MM.1S (cell line): ENCODE measurements at regions not wholly inside any gene's neighbourhood (a gene's known extent, or its start where the extent isn't known, plus 50 kb on each side); places are given as distances from the start of the nearest gene placed in this dataset.

Experiments
- DNase-seq: peaks from one replicate; pipeline ENCODE4 v3.0.0-alpha.2; 2015
- H2AFZ ChIP-seq: fragments of 300-600 bp; sonication (generic); 2 replicates; pipeline ENCODE4 v1.6.0; 2016; ENCODE audit warnings: antibody characterized with exemption, low read length
- H3F3A ChIP-seq: fragments of 300-600 bp; sonication (generic); 2 replicates; pipeline ENCODE4 v1.6.1; 2016; ENCODE audit warnings: mild to moderate bottlenecking, antibody characterized with exemption, low read length, moderate library complexity, mixed read lengths; ENCODE audit not compliant: insufficient read depth
- H3K27ac ChIP-seq: fragments of 300-600 bp; sonication (generic); 2 replicates; pipeline ENCODE4 v1.5.1; 2016; ENCODE audit warnings: mild to moderate bottlenecking, low read length
- H3K27me3 ChIP-seq: fragments of 300-600 bp; sonication (generic); replicated peaks from 2 replicates; pipeline ENCODE4 v1.6.0; 2016; ENCODE audit warnings: low read length; ENCODE audit not compliant: insufficient read depth
- H3K36me3 ChIP-seq: fragments of 300-600 bp; sonication (generic); replicated peaks from 2 replicates; pipeline ENCODE4 v1.6.1; 2016; ENCODE audit warnings: mild to moderate bottlenecking, low read length, mixed read lengths; ENCODE audit not compliant: insufficient read depth
- H3K4me1 ChIP-seq: fragments of 300-600 bp; sonication (generic); 2 replicates; pipeline ENCODE4 v1.6.1; 2016; ENCODE audit warnings: low read length, mixed read lengths
- H3K4me2 ChIP-seq: fragments of 300-600 bp; sonication (generic); 2 replicates; pipeline ENCODE4 v1.6.0; 2016; ENCODE audit warnings: low read depth, low read length
- H3K4me3 ChIP-seq: fragments of 300-600 bp; sonication (generic); 2 replicates; pipeline ENCODE4 v1.5.1; 2016; ENCODE audit warnings: low read length, mixed read lengths
- H3K79me2 ChIP-seq: fragments of 300-600 bp; sonication (generic); 2 replicates; pipeline ENCODE4 v1.6.1; 2016; ENCODE audit warnings: mixed run types, low read length, mixed read lengths
- H3K9ac ChIP-seq: fragments of 300-600 bp; sonication (generic); 2 replicates; pipeline ENCODE4 v1.6.1; 2016; ENCODE audit warnings: low read length, mixed read lengths
- H3K9me2 ChIP-seq: fragments of 300-600 bp; sonication (generic); replicated peaks from 2 replicates; pipeline ENCODE4 v1.6.1; 2016; ENCODE audit warnings: mild to moderate bottlenecking, low read length, mixed read lengths; ENCODE audit not compliant: insufficient read depth
- H3K9me3 ChIP-seq: fragments of 300-600 bp; sonication (generic); replicated peaks from 2 replicates; pipeline ENCODE4 v1.6.1; 2016; ENCODE audit warnings: mild to moderate bottlenecking, low read length, mixed read lengths; ENCODE audit not compliant: insufficient read depth
- H4K20me1 ChIP-seq: fragments of 300-600 bp; sonication (generic); 2 replicates; pipeline ENCODE4 v1.6.1; 2016; ENCODE audit warnings: mild to moderate bottlenecking, low read length, moderate library complexity, mixed read lengths; ENCODE audit not compliant: insufficient read depth
- EZH2 ChIP-seq: fragments of 300-600 bp; sonication (generic); optimal IDR thresholded peaks from 2 replicates; pipeline ENCODE3; 2017; ENCODE audit warnings: low read depth, mild to moderate bottlenecking, antibody characterized with exemption, low read length, mixed read lengths
- EZH2phosphoT487 ChIP-seq: fragments of 300-600 bp; sonication (generic); IDR thresholded peaks from 2 replicates; pipeline ENCODE4 v1.6.1; 2018; ENCODE audit warnings: antibody characterized with exemption, low read length
- TF ChIP-seq, protein P1 (sequence below): fragments of 300-600 bp; sonication (generic); IDR thresholded peaks from 2 replicates; pipeline ENCODE4 v1.5.1; 2016; ENCODE audit warnings: antibody characterized with exemption, low read length, mixed read lengths

DNA sequence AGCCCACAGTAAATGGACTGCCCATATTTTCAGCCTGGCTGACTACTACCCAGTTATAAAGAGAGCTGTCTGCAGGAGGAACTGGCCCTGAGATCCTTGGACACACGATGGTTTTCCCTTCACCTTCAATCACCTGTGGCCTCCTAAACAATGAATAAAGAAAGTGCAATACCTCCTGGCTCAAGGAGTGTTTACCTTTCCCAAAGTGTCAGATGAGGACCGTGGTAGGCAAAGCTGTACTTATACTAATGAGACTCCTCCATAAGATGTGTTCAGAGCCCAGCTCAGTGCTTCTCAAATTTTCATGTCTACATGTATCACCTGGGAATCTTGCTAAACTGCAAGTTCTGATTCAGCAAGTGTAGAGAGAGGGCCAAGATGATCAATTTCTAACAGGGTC is 284.5 kb upstream of the VLDLR start:
- H3K9me2 ChIP-seq = no peaks in the 10 kb centered on the region
- no peak overlapping the region for H3K9ac ChIP-seq
- H3K4me2 ChIP-seq = no peak overlapping the region
- DNase-seq = no peak
- no peaks in the 10 kb centered on the region for H4K20me1 ChIP-seq
- no peaks in the 10 kb centered on the region for H3K9me3 ChIP-seq
- H3K79me2 ChIP-seq = no peaks in the 10 kb centered on the region
- H3K27me3 ChIP-seq = no peaks in the 10 kb centered on the region
- no peaks in the 10 kb centered on the region for H3F3A ChIP-seq
- no peak overlapping the region for H2AFZ ChIP-seq
- H3K4me3 ChIP-seq = no peak overlapping the region
- no peak for TF ChIP-seq EZH2
- no peak for TF ChIP-seq EZH2phosphoT487
- TF ChIP-seq, protein P1, sequence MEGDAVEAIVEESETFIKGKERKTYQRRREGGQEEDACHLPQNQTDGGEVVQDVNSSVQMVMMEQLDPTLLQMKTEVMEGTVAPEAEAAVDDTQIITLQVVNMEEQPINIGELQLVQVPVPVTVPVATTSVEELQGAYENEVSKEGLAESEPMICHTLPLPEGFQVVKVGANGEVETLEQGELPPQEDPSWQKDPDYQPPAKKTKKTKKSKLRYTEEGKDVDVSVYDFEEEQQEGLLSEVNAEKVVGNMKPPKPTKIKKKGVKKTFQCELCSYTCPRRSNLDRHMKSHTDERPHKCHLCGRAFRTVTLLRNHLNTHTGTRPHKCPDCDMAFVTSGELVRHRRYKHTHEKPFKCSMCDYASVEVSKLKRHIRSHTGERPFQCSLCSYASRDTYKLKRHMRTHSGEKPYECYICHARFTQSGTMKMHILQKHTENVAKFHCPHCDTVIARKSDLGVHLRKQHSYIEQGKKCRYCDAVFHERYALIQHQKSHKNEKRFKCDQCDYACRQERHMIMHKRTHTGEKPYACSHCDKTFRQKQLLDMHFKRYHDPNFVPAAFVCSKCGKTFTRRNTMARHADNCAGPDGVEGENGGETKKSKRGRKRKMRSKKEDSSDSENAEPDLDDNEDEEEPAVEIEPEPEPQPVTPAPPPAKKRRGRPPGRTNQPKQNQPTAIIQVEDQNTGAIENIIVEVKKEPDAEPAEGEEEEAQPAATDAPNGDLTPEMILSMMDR = no peak
- H3K36me3 ChIP-seq = no peaks in the 10 kb centered on the region
- H3K4me1 ChIP-seq = no peaks in the 10 kb centered on the region
- no peak overlapping the region for H3K27ac ChIP-seq

DNA sequence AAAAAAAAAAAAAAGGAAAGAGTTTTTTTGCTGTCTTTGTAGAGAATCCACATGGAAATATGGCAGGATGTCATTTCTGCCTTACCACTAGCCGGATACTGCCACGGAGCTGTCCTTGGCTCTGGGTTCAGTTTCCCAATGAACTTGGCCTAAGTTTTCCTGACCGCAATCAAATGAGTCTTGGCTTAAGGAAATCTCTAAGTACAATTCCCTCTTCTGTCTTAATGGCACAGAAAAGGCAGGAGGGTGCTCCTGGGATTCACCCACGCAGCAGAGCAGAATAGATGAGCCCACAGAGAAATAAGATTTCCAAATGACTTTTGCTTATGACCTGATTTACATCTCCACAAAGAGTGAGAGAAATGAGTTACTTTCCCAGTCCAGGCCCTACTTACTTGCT is 284.0 kb upstream of the VLDLR start:
- H3K27me3 ChIP-seq = no peaks in the 10 kb centered on the region

DNA sequence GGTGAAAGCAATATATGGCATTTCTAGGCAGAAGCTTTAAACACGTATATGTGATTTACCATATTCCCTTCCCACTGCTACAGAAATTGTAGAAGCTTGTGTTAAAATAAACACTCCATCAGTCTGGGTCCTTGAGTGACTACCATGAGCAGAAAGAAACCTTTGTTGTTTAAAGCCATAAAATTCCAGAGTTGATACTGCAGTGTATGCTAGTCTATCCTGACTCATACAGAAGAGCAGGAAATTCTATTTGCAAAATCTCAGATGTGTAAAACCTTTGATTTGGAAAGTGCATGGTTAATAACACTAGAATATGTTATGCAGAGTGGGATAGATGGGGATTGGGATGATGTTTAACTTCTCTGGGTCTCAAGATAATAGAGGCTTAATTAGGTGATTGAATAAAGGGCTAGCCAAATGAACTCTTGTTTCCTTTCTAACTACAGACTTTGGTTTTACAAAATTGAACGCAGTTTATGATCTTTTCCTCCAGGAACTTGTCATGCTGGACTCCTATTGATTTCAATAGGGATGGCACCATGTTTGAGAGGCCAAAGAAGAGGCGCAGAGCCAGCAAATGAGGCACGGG is 282.7 kb upstream of the VLDLR start:
- Histone ChIP-seq H3K9me2 (no peaks in the 10 kb centered on the region), H4K20me1 (no peaks in the 10 kb centered on the region), H2AFZ (no peak overlapping the region), H3F3A (no peaks in the 10 kb centered on the region), H3K27ac (no peak overlapping the region), H3K9me3 (no peaks in the 10 kb centered on the region), H3K9ac (no peak overlapping the region), H3K27me3 (no peaks in the 10 kb centered on the region), H3K36me3 (no peaks in the 10 kb centered on the region), H3K79me2 (no peaks in the 10 kb centered on the region), H3K4me3 (no peak overlapping the region), H3K4me2 (no peak overlapping the region), H3K4me1 (no peaks in the 10 kb centered on the region)
- no peak for DNase-seq
- TF ChIP-seq EZH2 (no peak), EZH2phosphoT487 (no peak)
- TF ChIP-seq, protein P1 = no peak

More for the DNA sequence above, 284.0 kb upstream of the VLDLR start:
- Histone ChIP-seq H3K4me3 (no peak overlapping the region), H3K9ac (no peak overlapping the region), H3K79me2 (no peaks in the 10 kb centered on the region), H2AFZ (no peak overlapping the region), H3K9me3 (no peaks in the 10 kb centered on the region), H3K9me2 (no peaks in the 10 kb centered on the region), H3K4me1 (no peaks in the 10 kb centered on the region), H3K36me3 (no peaks in the 10 kb centered on the region), H4K20me1 (no peaks in the 10 kb centered on the region), H3K4me2 (no peak overlapping the region), H3F3A (no peaks in the 10 kb centered on the region), H3K27ac (no peak overlapping the region)
- TF ChIP-seq EZH2 = no peak
- TF ChIP-seq EZH2phosphoT487 = no peak
- TF ChIP-seq, protein P1 = no peak
- DNase-seq = no peak
